ENCODE measurements at regions not wholly inside any gene's neighbourhood (a gene's known extent, or its start where the extent isn't known, plus 50 kb on each side); places are given as distances from the start of the nearest gene placed in this dataset.

GRCh38 chr1:100614570-100614969, 76.6 kb downstream of the GPR88 start:
- TF ChIP-seq CTCF (conservative IDR thresholded peaks at IDR 0.05; ENCODE audit: low read depth, low read length) (no peak), EZH2phosphoT487 (IDR thresholded peaks at IDR 0.05; ENCODE audit: borderline replicate concordance, low read length) (no peak)

Data from PC-3 (cell line).